ENCODE measurements at regions not wholly inside any gene's neighbourhood (a gene's known extent, or its start where the extent isn't known, plus 50 kb on each side); places are given as distances from the start of the nearest gene placed in this dataset.
"Not testable (repeated sequence)": the region's sequence is repeated elsewhere in the genome, so short reads cannot be mapped to it uniquely, and the experiment has no call there.

- DNase-seq (ENCODE audit: low spot score) (no peak), FAIRE-seq (no peak)
Measured at GRCh38 chr17:31627960-31628359, 231.1 kb downstream of the COPRS start.

- FAIRE-seq, result no peak
- DNase-seq (ENCODE audit: low spot score), result no peak
Measured at GRCh38 chr17:31623990-31624389, 232.5 kb downstream of the RAB11FIP4 start.

- no peak for DNase-seq (ENCODE audit: low spot score)
- FAIRE-seq, result no peak
Measured at GRCh38 chr17:31622500-31622899, 231.0 kb downstream of the RAB11FIP4 start.

- FAIRE-seq (no peak), DNase-seq (ENCODE audit: low spot score) (no peak)
Measured at GRCh38 chr17:31621566-31621965, 230.1 kb downstream of the RAB11FIP4 start.

- not testable (repeated sequence) for DNase-seq (ENCODE audit: low spot score); FAIRE-seq
Measured at GRCh38 chr17:31611053-31611452, 219.6 kb downstream of the RAB11FIP4 start.

GRCh38 chr17:31609996-31610910, 218.8 kb downstream of the RAB11FIP4 start:
- DNase-seq (ENCODE audit: low spot score) (no peak), FAIRE-seq (peak; percentile 37)

- DNase-seq (ENCODE audit: low spot score) (no peak), FAIRE-seq (no peak)
Measured at GRCh38 chr17:31609331-31609730, 217.9 kb downstream of the RAB11FIP4 start.

GRCh38 chr17:31608659-31609254, 217.3 kb downstream of the RAB11FIP4 start:
- no peak for FAIRE-seq

GRCh38 chr17:31605761-31606160, 214.3 kb downstream of the RAB11FIP4 start:
- DNase-seq (ENCODE audit: low spot score) (no peak), FAIRE-seq (no peak)

More at GRCh38 chr17:31608659-31609254, 217.3 kb downstream of the RAB11FIP4 start:
- DNase-seq (ENCODE audit: low spot score), result no peak

- FAIRE-seq, result no peak
- no peak for DNase-seq (ENCODE audit: low spot score)
Measured at GRCh38 chr17:31604936-31605335, 213.5 kb downstream of the RAB11FIP4 start.

GRCh38 chr17:31600144-31600543, 208.7 kb downstream of the RAB11FIP4 start:
- DNase-seq (ENCODE audit: low spot score); FAIRE-seq: not testable (repeated sequence)

- DNase-seq (ENCODE audit: low spot score), result no peak
Measured at GRCh38 chr17:31598921-31599571, 207.6 kb downstream of the RAB11FIP4 start.

GRCh38 chr17:31598399-31598782, 206.9 kb downstream of the RAB11FIP4 start:
- peak; percentile 44 for FAIRE-seq

More at GRCh38 chr17:31598921-31599571, 207.6 kb downstream of the RAB11FIP4 start:
- FAIRE-seq, result no peak

GRCh38 chr17:31597646-31598398, 206.3 kb downstream of the RAB11FIP4 start:
- FAIRE-seq (no peak), DNase-seq (ENCODE audit: low spot score) (no peak)

More at GRCh38 chr17:31598399-31598782, 206.9 kb downstream of the RAB11FIP4 start:
- DNase-seq (ENCODE audit: low spot score), result no peak

- FAIRE-seq (peak; percentile 94), DNase-seq (ENCODE audit: low spot score) (peak; percentile 97)
Measured at GRCh38 chr17:31596382-31597323, 205.2 kb downstream of the RAB11FIP4 start.

GRCh38 chr17:31595666-31596381, 204.3 kb downstream of the RAB11FIP4 start:
- DNase-seq (ENCODE audit: low spot score) (no peak), FAIRE-seq (peak; percentile 62)

GRCh38 chr17:31595076-31595475, 203.6 kb downstream of the RAB11FIP4 start:
- FAIRE-seq, result no peak
- no peak for DNase-seq (ENCODE audit: low spot score)

- DNase-seq (ENCODE audit: low spot score) (no peak), FAIRE-seq (no peak)
Measured at GRCh38 chr17:31594416-31594815, 202.9 kb downstream of the RAB11FIP4 start.

- FAIRE-seq (no peak), DNase-seq (ENCODE audit: low spot score) (peak; percentile 56)
Measured at GRCh38 chr17:31593806-31594205, 202.3 kb downstream of the RAB11FIP4 start.

Measured in urothelium cell line (cell line).